ENCODE measurements at regions not wholly inside any gene's neighbourhood (a gene's known extent, or its start where the extent isn't known, plus 50 kb on each side); places are given as distances from the start of the nearest gene placed in this dataset.
"Not testable (repeated sequence)": the region's sequence is repeated elsewhere in the genome, so short reads cannot be mapped to it uniquely, and the experiment has no call there.

GRCh38 chr5:168140241-168140640 lies 151.2 kb upstream of the WWC1 start:
- no peak overlapping the region for H3K27ac ChIP-seq (ENCODE audit: low read depth in 2 of 2, low read length in 2 of 2)
- no peaks in the 10 kb centered on the region for H3K9me3 ChIP-seq (ENCODE audit: control insufficient read depth in 2 of 2, low read length in 2 of 2)
- no peaks in the 10 kb centered on the region for H3K36me3 ChIP-seq (ENCODE audit: control insufficient read depth in 2 of 2, insufficient read depth in 2 of 2, low read length in 2 of 2)
- H3K9ac ChIP-seq (ENCODE audit: low read depth in 1 of 2, low read length in 2 of 2), result no peak overlapping the region
- no peaks in the 10 kb centered on the region for H3K27me3 ChIP-seq (ENCODE audit: control insufficient read depth in 2 of 2, insufficient read depth in 2 of 2, low read length in 2 of 2)
- H3K4me3 ChIP-seq (ENCODE audit: low read length in 2 of 2), result no peak overlapping the region
- H3K4me1 ChIP-seq (ENCODE audit: control insufficient read depth in 2 of 2, insufficient read depth in 2 of 2, low read length in 2 of 2), result peaks cover 0 to 5% of the 10 kb centered on the region in 2 donors

- Histone ChIP-seq H3K9ac (ENCODE audit: low read depth in 1 of 2, low read length in 2 of 2) (no peak overlapping the region), H3K27me3 (ENCODE audit: control insufficient read depth in 2 of 2, insufficient read depth in 2 of 2, low read length in 2 of 2) (no peaks in the 10 kb centered on the region)
Observed at GRCh38 chr5:168142402-168142801, 149.0 kb upstream of the WWC1 start.

GRCh38 chr5:168143521-168143920 lies 147.9 kb upstream of the WWC1 start:
- H3K9me3 ChIP-seq (ENCODE audit: control insufficient read depth in 2 of 2, low read length in 2 of 2); H3K27ac ChIP-seq (ENCODE audit: low read depth in 2 of 2, low read length in 2 of 2); H3K4me1 ChIP-seq (ENCODE audit: control insufficient read depth in 2 of 2, insufficient read depth in 2 of 2, low read length in 2 of 2); H3K27me3 ChIP-seq (ENCODE audit: control insufficient read depth in 2 of 2, insufficient read depth in 2 of 2, low read length in 2 of 2); H3K36me3 ChIP-seq (ENCODE audit: control insufficient read depth in 2 of 2, insufficient read depth in 2 of 2, low read length in 2 of 2); H3K4me3 ChIP-seq (ENCODE audit: low read length in 2 of 2); H3K9ac ChIP-seq (ENCODE audit: low read depth in 1 of 2, low read length in 2 of 2): not testable (repeated sequence)

More at GRCh38 chr5:168142402-168142801, 149.0 kb upstream of the WWC1 start:
- Histone ChIP-seq H3K9me3 (ENCODE audit: control insufficient read depth in 2 of 2, low read length in 2 of 2) (no peaks in the 10 kb centered on the region), H3K4me3 (ENCODE audit: low read length in 2 of 2) (no peak overlapping the region), H3K27ac (ENCODE audit: low read depth in 2 of 2, low read length in 2 of 2) (no peak overlapping the region), H3K36me3 (ENCODE audit: control insufficient read depth in 2 of 2, insufficient read depth in 2 of 2, low read length in 2 of 2) (no peaks in the 10 kb centered on the region), H3K4me1 (ENCODE audit: control insufficient read depth in 2 of 2, insufficient read depth in 2 of 2, low read length in 2 of 2) (no peaks in the 10 kb centered on the region)

- no peaks in the 10 kb centered on the region for H3K36me3 ChIP-seq (ENCODE audit: control insufficient read depth in 2 of 2, insufficient read depth in 2 of 2, low read length in 2 of 2)
- H3K4me1 ChIP-seq (ENCODE audit: control insufficient read depth in 2 of 2, insufficient read depth in 2 of 2, low read length in 2 of 2), result no peaks in the 10 kb centered on the region
- H3K27me3 ChIP-seq (ENCODE audit: control insufficient read depth in 2 of 2, insufficient read depth in 2 of 2, low read length in 2 of 2), result no peaks in the 10 kb centered on the region
- H3K4me3 ChIP-seq (ENCODE audit: low read length in 2 of 2), result no peak overlapping the region
- H3K9me3 ChIP-seq (ENCODE audit: control insufficient read depth in 2 of 2, low read length in 2 of 2), result no peaks in the 10 kb centered on the region
- H3K9ac ChIP-seq (ENCODE audit: low read depth in 1 of 2, low read length in 2 of 2), result no peak overlapping the region
- no peak overlapping the region for H3K27ac ChIP-seq (ENCODE audit: low read depth in 2 of 2, low read length in 2 of 2)
Observed at GRCh38 chr5:168147106-168147505, 144.3 kb upstream of the WWC1 start.

- no peak overlapping the region for H3K27ac ChIP-seq (ENCODE audit: low read depth in 2 of 2, low read length in 2 of 2)
- H3K27me3 ChIP-seq (ENCODE audit: control insufficient read depth in 2 of 2, insufficient read depth in 2 of 2, low read length in 2 of 2), result no peaks in the 10 kb centered on the region
- no peak overlapping the region for H3K9ac ChIP-seq (ENCODE audit: low read depth in 1 of 2, low read length in 2 of 2)
- no peaks in the 10 kb centered on the region for H3K4me1 ChIP-seq (ENCODE audit: control insufficient read depth in 2 of 2, insufficient read depth in 2 of 2, low read length in 2 of 2)
- H3K4me3 ChIP-seq (ENCODE audit: low read length in 2 of 2), result no peak overlapping the region
- no peaks in the 10 kb centered on the region for H3K36me3 ChIP-seq (ENCODE audit: control insufficient read depth in 2 of 2, insufficient read depth in 2 of 2, low read length in 2 of 2)
- no peaks in the 10 kb centered on the region for H3K9me3 ChIP-seq (ENCODE audit: control insufficient read depth in 2 of 2, low read length in 2 of 2)
Observed at GRCh38 chr5:168147568-168148360, 143.7 kb upstream of the WWC1 start.

GRCh38 chr5:168151041-168151440 lies 140.4 kb upstream of the WWC1 start:
- no peak overlapping the region for H3K27ac ChIP-seq (ENCODE audit: low read depth in 2 of 2, low read length in 2 of 2)
- no peaks in the 10 kb centered on the region for H3K9me3 ChIP-seq (ENCODE audit: control insufficient read depth in 2 of 2, low read length in 2 of 2)
- no peaks in the 10 kb centered on the region for H3K4me1 ChIP-seq (ENCODE audit: control insufficient read depth in 2 of 2, insufficient read depth in 2 of 2, low read length in 2 of 2)
- no peaks in the 10 kb centered on the region for H3K27me3 ChIP-seq (ENCODE audit: control insufficient read depth in 2 of 2, insufficient read depth in 2 of 2, low read length in 2 of 2)
- no peak overlapping the region for H3K9ac ChIP-seq (ENCODE audit: low read depth in 1 of 2, low read length in 2 of 2)
- no peak overlapping the region for H3K4me3 ChIP-seq (ENCODE audit: low read length in 2 of 2)
- no peaks in the 10 kb centered on the region for H3K36me3 ChIP-seq (ENCODE audit: control insufficient read depth in 2 of 2, insufficient read depth in 2 of 2, low read length in 2 of 2)

GRCh38 chr5:168152660-168153059 lies 138.8 kb upstream of the WWC1 start:
- Histone ChIP-seq H3K4me3 (ENCODE audit: low read length in 2 of 2) (no peak overlapping the region), H3K27ac (ENCODE audit: low read depth in 2 of 2, low read length in 2 of 2) (no peak overlapping the region), H3K27me3 (ENCODE audit: control insufficient read depth in 2 of 2, insufficient read depth in 2 of 2, low read length in 2 of 2) (no peaks in the 10 kb centered on the region), H3K4me1 (ENCODE audit: control insufficient read depth in 2 of 2, insufficient read depth in 2 of 2, low read length in 2 of 2) (no peaks in the 10 kb centered on the region), H3K36me3 (ENCODE audit: control insufficient read depth in 2 of 2, insufficient read depth in 2 of 2, low read length in 2 of 2) (no peaks in the 10 kb centered on the region), H3K9ac (ENCODE audit: low read depth in 1 of 2, low read length in 2 of 2) (no peak overlapping the region), H3K9me3 (ENCODE audit: control insufficient read depth in 2 of 2, low read length in 2 of 2) (no peaks in the 10 kb centered on the region)

- Histone ChIP-seq H3K4me3 (ENCODE audit: low read length in 2 of 2) (no peak overlapping the region), H3K27me3 (ENCODE audit: control insufficient read depth in 2 of 2, insufficient read depth in 2 of 2, low read length in 2 of 2) (no peaks in the 10 kb centered on the region), H3K36me3 (ENCODE audit: control insufficient read depth in 2 of 2, insufficient read depth in 2 of 2, low read length in 2 of 2) (no peaks in the 10 kb centered on the region), H3K9ac (ENCODE audit: low read depth in 1 of 2, low read length in 2 of 2) (no peak overlapping the region), H3K9me3 (ENCODE audit: control insufficient read depth in 2 of 2, low read length in 2 of 2) (no peaks in the 10 kb centered on the region), H3K4me1 (ENCODE audit: control insufficient read depth in 2 of 2, insufficient read depth in 2 of 2, low read length in 2 of 2) (no peaks in the 10 kb centered on the region), H3K27ac (ENCODE audit: low read depth in 2 of 2, low read length in 2 of 2) (no peak overlapping the region)
Observed at GRCh38 chr5:168153263-168153875, 138.1 kb upstream of the WWC1 start.

GRCh38 chr5:168153876-168154270 lies 137.6 kb upstream of the WWC1 start:
- Histone ChIP-seq H3K36me3 (ENCODE audit: control insufficient read depth in 2 of 2, insufficient read depth in 2 of 2, low read length in 2 of 2) (no peaks in the 10 kb centered on the region), H3K4me1 (ENCODE audit: control insufficient read depth in 2 of 2, insufficient read depth in 2 of 2, low read length in 2 of 2) (no peaks in the 10 kb centered on the region), H3K27ac (ENCODE audit: low read depth in 2 of 2, low read length in 2 of 2) (no peak overlapping the region), H3K9ac (ENCODE audit: low read depth in 1 of 2, low read length in 2 of 2) (no peak overlapping the region), H3K27me3 (ENCODE audit: control insufficient read depth in 2 of 2, insufficient read depth in 2 of 2, low read length in 2 of 2) (no peaks in the 10 kb centered on the region), H3K4me3 (ENCODE audit: low read length in 2 of 2) (no peak overlapping the region), H3K9me3 (ENCODE audit: control insufficient read depth in 2 of 2, low read length in 2 of 2) (no peaks in the 10 kb centered on the region)

GRCh38 chr5:168155585-168155984 lies 135.9 kb upstream of the WWC1 start:
- no peaks in the 10 kb centered on the region for H3K9me3 ChIP-seq (ENCODE audit: control insufficient read depth in 2 of 2, low read length in 2 of 2)
- no peak overlapping the region for H3K4me3 ChIP-seq (ENCODE audit: low read length in 2 of 2)
- no peaks in the 10 kb centered on the region for H3K27me3 ChIP-seq (ENCODE audit: control insufficient read depth in 2 of 2, insufficient read depth in 2 of 2, low read length in 2 of 2)
- no peak overlapping the region for H3K9ac ChIP-seq (ENCODE audit: low read depth in 1 of 2, low read length in 2 of 2)
- H3K27ac ChIP-seq (ENCODE audit: low read depth in 2 of 2, low read length in 2 of 2), result no peak overlapping the region
- H3K36me3 ChIP-seq (ENCODE audit: control insufficient read depth in 2 of 2, insufficient read depth in 2 of 2, low read length in 2 of 2), result no peaks in the 10 kb centered on the region
- peaks cover 5 to 10% of the 10 kb centered on the region in 2 donors for H3K4me1 ChIP-seq (ENCODE audit: control insufficient read depth in 2 of 2, insufficient read depth in 2 of 2, low read length in 2 of 2)

Measured in mucosa of rectum (tissue), 2 donors.